CD4-positive, alpha-beta T cell (primary cell): ENCODE measurements at regions not wholly inside any gene's neighbourhood (a gene's known extent, or its start where the extent isn't known, plus 50 kb on each side); places are given as distances from the start of the nearest gene placed in this dataset.

Experiments used
- ATAC-seq: fragments of 200-7000 bp; cut with Tn5 transposase; one replicate; pipeline ENCODE4 v1.10.0; 2022; ENCODE audit warnings: mild to moderate bottlenecking; ENCODE audit not compliant: poor library complexity
- CTCF ChIA-PET: fragments of 350-600 bp; sonication (Branson Sonifier 250); formaldehyde crosslinking; loops from one replicate; lab custom pipeline; 2021; ENCODE audit warnings: antibody characterized with exemption, inconsistent platforms; lab: Charles Lee
- POLR2A ChIA-PET: fragments of 350-600 bp; sonication (Branson Sonifier 250); formaldehyde crosslinking; loops from one replicate; lab custom pipeline; 2021; ENCODE audit warnings: antibody characterized with exemption, inconsistent platforms; lab: Charles Lee
- DNase-seq, 14 experiments: peaks; one replicate each; pipeline ENCODE4 v3.0.0-alpha.2; 2013 to 2020; ENCODE audit warnings: mixed read lengths in 2 of 14
- H3K27ac ChIP-seq, 2 donors: one replicate each; pipeline versions ENCODE4 v1.5.1 to v1.7.0; 2013; ENCODE audit warnings: low read length in 2 of 2, low read depth in 1 of 2, mild to moderate bottlenecking in 1 of 2
- H3K27me3 ChIP-seq, 2 experiments: 1 replicate in 1 of 2; 2 replicates in 1 of 2; pipeline versions ENCODE4 v1.6.1 to v1.7.0; 2013; ENCODE audit warnings: low read length in 2 of 2, control low read depth in 1 of 2, mild to moderate bottlenecking in 1 of 2, moderate library complexity in 1 of 2; ENCODE audit not compliant: insufficient read depth in 2 of 2, control insufficient read depth in 1 of 2
- H3K36me3 ChIP-seq: one replicate; pipeline ENCODE4 v1.6.1; 2013; ENCODE audit warnings: low read length, control low read depth; ENCODE audit not compliant: insufficient read depth
- H3K4me1 ChIP-seq: one replicate; pipeline ENCODE4 v1.6.1; 2013; ENCODE audit warnings: low read length, control low read depth; ENCODE audit not compliant: insufficient read depth
- H3K4me3 ChIP-seq: one replicate; pipeline ENCODE4 v1.5.1; 2013; ENCODE audit warnings: mild to moderate bottlenecking, low read length, moderate library complexity
- H3K9me3 ChIP-seq, 2 experiments: 1 replicate in 1 of 2; 2 replicates in 1 of 2; pipeline versions ENCODE4 v1.6.1 to v1.7.0; 2013; ENCODE audit warnings: low read length in 2 of 2, mild to moderate bottlenecking in 2 of 2, control low read depth in 1 of 2, moderate library complexity in 1 of 2; ENCODE audit not compliant: control insufficient read depth in 1 of 2, insufficient read depth in 1 of 2
- H3K27ac Mint-ChIP-seq: one replicate; pipeline ENCODE4 v1.8.0; 2020; ENCODE audit warnings: mixed read lengths
- H3K27me3 Mint-ChIP-seq: one replicate; pipeline ENCODE4 v1.8.0; 2021; ENCODE audit warnings: mixed read lengths
- H3K36me3 Mint-ChIP-seq: one replicate; pipeline ENCODE4 v1.8.0; 2021; ENCODE audit warnings: low read depth, mixed read lengths
- H3K4me1 Mint-ChIP-seq: one replicate; pipeline ENCODE4 v1.8.0; 2021; ENCODE audit warnings: low read depth, mixed read lengths
- H3K4me3 Mint-ChIP-seq: one replicate; pipeline ENCODE4 v1.8.0; 2020; ENCODE audit warnings: mild to moderate bottlenecking, mixed read lengths
- H3K9me3 Mint-ChIP-seq: one replicate; pipeline ENCODE4 v1.8.0; 2020; ENCODE audit warnings: mixed read lengths
- CTCF ChIP-seq: fragments of 200-600 bp; IDR thresholded peaks from one replicate; pipeline ENCODE4 v1.8.0; 2022; ENCODE audit warnings: antibody characterized with exemption, mild to moderate bottlenecking
- intact Hi-C, 2 experiments: fragments of 100-400 bp; cut with DNase I in 1 of 2; cut with micrococcal nuclease in 1 of 2; formaldehyde crosslinking; loops; one replicate each; pipeline versions ENCODE4 v1.15.1 to v1.9.0; 2023 to 2025; cut with DNase I, micrococcal nuclease

DNA sequence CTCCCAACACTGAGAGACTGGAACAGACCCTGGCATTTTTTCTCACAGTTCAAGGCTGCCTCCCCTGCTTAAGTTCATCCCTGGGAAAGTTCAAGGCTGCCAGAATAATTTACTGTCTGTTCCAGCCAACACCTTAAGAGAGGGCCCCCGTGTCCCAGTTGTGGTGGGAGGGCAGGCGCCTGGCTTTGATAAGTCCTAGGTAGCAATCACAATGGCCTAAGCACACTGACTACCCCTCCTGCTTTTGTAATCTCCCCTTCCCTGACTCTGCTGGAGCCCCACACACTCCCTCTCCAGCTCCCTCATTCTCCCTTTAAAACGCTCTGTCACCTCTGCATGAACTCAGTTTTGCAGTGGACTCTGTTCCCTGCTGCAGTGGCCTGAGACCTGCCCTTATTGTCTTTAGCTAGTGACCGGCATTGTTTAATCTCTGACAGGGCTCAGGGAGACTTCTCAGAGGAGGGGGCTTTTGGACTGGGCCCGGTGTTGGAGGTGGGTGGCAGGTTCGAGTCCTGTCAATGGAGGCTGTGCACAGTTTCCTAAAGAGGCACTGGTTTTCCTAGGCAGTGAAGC lies 507.2 kb downstream of the TBC1D22A start:
- CTCF ChIA-PET, result no interaction called here

DNA sequence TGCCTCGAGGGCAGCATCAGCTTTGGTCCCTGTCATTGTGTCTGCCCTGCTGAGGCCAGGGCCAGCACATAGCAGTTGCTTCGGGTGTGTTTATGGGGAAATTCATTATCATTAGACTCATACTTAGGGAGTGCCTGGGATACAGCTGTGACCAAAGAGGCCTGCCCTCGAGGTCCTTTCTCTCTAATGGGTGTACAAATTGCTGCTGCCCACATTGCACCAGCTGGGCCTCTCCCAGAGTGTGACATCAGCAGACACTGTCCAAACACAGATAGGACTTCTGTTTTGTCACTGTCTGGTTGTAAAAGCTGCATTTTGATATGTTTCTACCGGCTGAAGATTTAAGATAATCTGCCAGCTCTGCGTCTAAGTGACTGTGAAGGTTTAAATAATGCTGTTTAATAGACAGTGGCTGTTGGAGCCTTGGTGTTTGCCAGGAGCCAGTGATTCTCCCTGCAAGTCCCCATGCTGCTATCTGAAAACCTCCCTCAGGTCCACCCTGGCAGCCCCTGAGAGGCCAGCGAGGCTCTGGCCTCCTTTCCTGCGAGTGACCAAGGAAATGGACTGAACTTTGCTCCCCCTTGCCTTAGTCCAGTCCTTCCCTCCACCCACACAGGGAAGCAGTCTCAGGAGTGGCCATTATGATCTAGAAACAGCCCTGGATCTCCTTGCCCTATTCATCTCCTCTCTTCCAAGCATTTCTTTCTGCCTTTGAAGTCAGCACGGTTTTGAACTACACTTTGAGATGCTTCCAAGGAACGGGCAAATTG lies 505.2 kb downstream of the TBC1D22A start:
- Histone ChIP-seq H3K36me3 (no peaks in the 10 kb centered on the region), H3K4me1 (no peaks in the 10 kb centered on the region), H3K27me3 (no peaks in the 10 kb centered on the region), H3K4me3 (no peak overlapping the region), H3K9me3 (peaks cover 0 to 11% of the 10 kb centered on the region in 2 experiments), H3K27ac (no peak overlapping the region)
- CTCF ChIA-PET, result no interaction called here
- Mint-ChIP-seq H3K27me3 (peaks cover 9% of the 10 kb centered on the region), H3K9me3 (no peaks in the 10 kb centered on the region), H3K27ac (no peak overlapping the region), H3K4me3 (no peak overlapping the region), H3K36me3 (no peaks in the 10 kb centered on the region), H3K4me1 (no peaks in the 10 kb centered on the region)
- POLR2A ChIA-PET, result no interaction called here
- DNase-seq (no peak), ATAC-seq (no peak)
- no peak for TF ChIP-seq CTCF
- intact Hi-C loops, result no loop called here

More for the DNA sequence above, 507.2 kb downstream of the TBC1D22A start:
- Mint-ChIP-seq H3K27me3 (no peaks in the 10 kb centered on the region), H3K4me3 (no peak overlapping the region), H3K9me3 (no peaks in the 10 kb centered on the region), H3K27ac (no peak overlapping the region), H3K4me1 (no peaks in the 10 kb centered on the region), H3K36me3 (no peaks in the 10 kb centered on the region)
- TF ChIP-seq CTCF, result no peak
- H3K4me1 ChIP-seq, result no peaks in the 10 kb centered on the region
- no peaks in the 10 kb centered on the region for H3K36me3 ChIP-seq
- no peak overlapping the region for H3K27ac ChIP-seq
- H3K4me3 ChIP-seq, result no peak overlapping the region
- intact Hi-C loops, result no loop called here
- ATAC-seq (no peak), DNase-seq (no peak)
- POLR2A ChIA-PET, result no interaction called here
- H3K9me3 ChIP-seq, result peaks cover 0 to 11% of the 10 kb centered on the region in 2 experiments
- H3K27me3 ChIP-seq, result no peaks in the 10 kb centered on the region

GRCh38 chr22:47266329-47266728 lies 503.9 kb downstream of the TBC1D22A start:
- peaks cover 11% of the 10 kb centered on the region for H3K27me3 Mint-ChIP-seq
- no peak for ATAC-seq
- no peak overlapping the region for H3K27ac ChIP-seq
- peaks cover 0 to 11% of the 10 kb centered on the region in 2 experiments for H3K9me3 ChIP-seq
- DNase-seq, result no peak
- H3K36me3 Mint-ChIP-seq, result no peaks in the 10 kb centered on the region
- CTCF ChIA-PET, result no interaction called here
- no peak overlapping the region for H3K27ac Mint-ChIP-seq
- no peak overlapping the region for H3K4me3 ChIP-seq
- no peak overlapping the region for H3K4me3 Mint-ChIP-seq
- H3K9me3 Mint-ChIP-seq, result no peaks in the 10 kb centered on the region
- no peaks in the 10 kb centered on the region for H3K4me1 Mint-ChIP-seq
- no peaks in the 10 kb centered on the region for H3K27me3 ChIP-seq
- H3K36me3 ChIP-seq, result no peaks in the 10 kb centered on the region
- no peaks in the 10 kb centered on the region for H3K4me1 ChIP-seq
- TF ChIP-seq CTCF, result no peak
- intact Hi-C loops, result no loop called here
- POLR2A ChIA-PET, result no interaction called here
